ENCODE measurements at regions not wholly inside any gene's neighbourhood (a gene's known extent, or its start where the extent isn't known, plus 50 kb on each side); places are given as distances from the start of the nearest gene placed in this dataset.
"Not testable (repeated sequence)": the region's sequence is repeated elsewhere in the genome, so short reads cannot be mapped to it uniquely, and the experiment has no call there.

DNA sequence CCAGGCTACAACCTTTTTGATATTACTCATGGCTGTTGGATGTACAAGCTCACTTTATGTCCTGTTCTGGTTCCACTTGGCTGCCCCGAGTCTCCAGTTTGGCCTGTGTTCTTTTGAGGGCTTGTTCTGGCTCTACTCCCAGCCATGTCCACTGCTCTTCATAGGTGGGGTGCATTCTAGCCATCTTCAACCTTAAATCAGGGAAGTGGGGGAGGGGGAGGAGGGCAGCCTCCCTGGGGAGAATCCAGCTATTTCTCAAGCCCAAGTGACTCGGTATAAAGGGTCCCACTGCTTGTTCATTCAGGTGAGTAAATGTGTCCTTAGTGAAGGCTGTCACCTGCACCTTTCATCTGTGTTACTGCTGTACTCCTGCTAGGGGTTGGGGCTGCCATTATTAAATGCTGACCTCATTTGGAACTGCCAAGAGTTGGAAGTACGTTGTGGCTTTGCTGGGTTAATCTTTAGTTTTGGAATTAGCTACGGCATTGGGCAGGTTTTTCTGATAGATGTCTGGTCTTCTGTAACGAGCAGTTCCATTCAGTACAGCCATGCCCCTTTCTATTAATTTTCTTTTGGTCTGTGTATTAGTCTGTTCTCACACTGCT lies 255.8 kb downstream of the GOLGA6L6 start:
- H3K4me1 Mint-ChIP-seq (ENCODE audit: low read depth); intact Hi-C loops (cut with micrococcal nuclease); H3K27me3 Mint-ChIP-seq (ENCODE audit: low read depth); H3K36me3 Mint-ChIP-seq (ENCODE audit: low read depth); H3K27ac Mint-ChIP-seq; H3K9me3 Mint-ChIP-seq; H3K4me3 Mint-ChIP-seq; CTCF ChIA-PET; DNase-seq: not testable (repeated sequence)

DNA sequence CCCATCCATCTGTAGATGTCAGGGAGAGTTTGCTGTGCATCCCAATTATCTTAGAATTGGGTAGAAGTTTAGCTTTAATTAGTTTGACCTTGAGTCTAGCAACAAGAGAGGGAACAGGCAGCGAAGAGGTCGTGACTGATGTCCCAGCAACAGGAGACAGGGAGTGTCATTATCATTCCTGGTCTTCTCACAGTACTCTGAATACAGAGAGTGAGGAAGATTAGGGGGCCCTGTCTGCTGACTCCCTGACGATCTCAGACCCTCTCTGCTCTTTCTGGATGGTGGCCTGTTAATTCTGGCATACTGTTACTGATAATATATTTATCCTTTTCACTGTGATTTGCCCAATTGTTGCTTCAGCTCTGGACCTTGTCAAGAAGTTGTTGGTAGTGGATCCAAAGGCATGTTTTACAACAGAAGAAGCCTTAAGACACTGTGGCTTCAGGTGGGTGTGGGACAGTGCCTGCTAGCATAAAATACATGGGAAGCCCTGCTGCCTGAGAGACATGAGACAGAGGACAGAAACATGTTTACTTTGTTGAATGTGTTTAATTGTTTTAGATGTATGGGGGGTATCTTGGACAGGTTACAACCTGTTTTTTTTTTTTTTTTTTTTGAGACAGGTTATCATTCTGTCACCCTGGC lies 256.6 kb downstream of the GOLGA6L6 start:
- H3K27me3 Mint-ChIP-seq (ENCODE audit: low read depth); CTCF ChIA-PET; H3K4me1 Mint-ChIP-seq (ENCODE audit: low read depth); H3K4me3 Mint-ChIP-seq; H3K36me3 Mint-ChIP-seq (ENCODE audit: low read depth); H3K9me3 Mint-ChIP-seq; DNase-seq; H3K27ac Mint-ChIP-seq; intact Hi-C loops (cut with micrococcal nuclease): not testable (repeated sequence)

GRCh38 chr15:20283651-20284050 lies 257.9 kb downstream of the GOLGA6L6 start:
- H3K9me3 Mint-ChIP-seq; H3K4me3 Mint-ChIP-seq; intact Hi-C loops (cut with micrococcal nuclease); H3K4me1 Mint-ChIP-seq (ENCODE audit: low read depth); H3K27ac Mint-ChIP-seq; H3K27me3 Mint-ChIP-seq (ENCODE audit: low read depth); H3K36me3 Mint-ChIP-seq (ENCODE audit: low read depth); DNase-seq; CTCF ChIA-PET: not testable (repeated sequence)

DNA sequence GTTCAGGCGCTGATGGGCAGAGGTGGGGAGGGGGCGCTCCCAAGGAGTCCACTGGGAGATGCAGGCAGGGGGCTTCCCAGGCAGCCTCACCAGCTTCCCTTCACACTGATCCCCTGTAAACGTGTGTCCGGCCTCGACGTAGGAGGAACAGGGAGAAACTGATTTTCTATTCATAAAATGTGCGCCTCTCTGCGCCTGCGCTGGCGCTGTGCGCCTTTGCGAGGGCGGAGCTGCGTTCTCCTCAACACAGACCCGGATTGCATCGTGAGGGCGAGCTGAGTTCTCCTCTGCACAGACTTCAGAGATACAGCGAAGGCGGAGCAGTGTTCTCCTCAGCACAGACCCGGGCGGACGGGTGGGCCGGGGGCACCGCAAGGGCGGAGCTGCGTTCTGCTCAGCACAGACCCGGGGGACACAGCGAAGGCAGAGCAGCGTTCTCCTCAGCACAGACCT lies 259.1 kb downstream of the GOLGA6L6 start:
- H3K27ac Mint-ChIP-seq; DNase-seq; H3K4me1 Mint-ChIP-seq (ENCODE audit: low read depth); H3K36me3 Mint-ChIP-seq (ENCODE audit: low read depth); H3K4me3 Mint-ChIP-seq; intact Hi-C loops (cut with micrococcal nuclease); H3K9me3 Mint-ChIP-seq; H3K27me3 Mint-ChIP-seq (ENCODE audit: low read depth): not testable (repeated sequence)
- CTCF ChIA-PET: interaction anchor here (0.7 kb wide), 1 partner anchor 30 kb away, joined by 3 read pairs; no protein-coding TSS in a partner anchor

DNA sequence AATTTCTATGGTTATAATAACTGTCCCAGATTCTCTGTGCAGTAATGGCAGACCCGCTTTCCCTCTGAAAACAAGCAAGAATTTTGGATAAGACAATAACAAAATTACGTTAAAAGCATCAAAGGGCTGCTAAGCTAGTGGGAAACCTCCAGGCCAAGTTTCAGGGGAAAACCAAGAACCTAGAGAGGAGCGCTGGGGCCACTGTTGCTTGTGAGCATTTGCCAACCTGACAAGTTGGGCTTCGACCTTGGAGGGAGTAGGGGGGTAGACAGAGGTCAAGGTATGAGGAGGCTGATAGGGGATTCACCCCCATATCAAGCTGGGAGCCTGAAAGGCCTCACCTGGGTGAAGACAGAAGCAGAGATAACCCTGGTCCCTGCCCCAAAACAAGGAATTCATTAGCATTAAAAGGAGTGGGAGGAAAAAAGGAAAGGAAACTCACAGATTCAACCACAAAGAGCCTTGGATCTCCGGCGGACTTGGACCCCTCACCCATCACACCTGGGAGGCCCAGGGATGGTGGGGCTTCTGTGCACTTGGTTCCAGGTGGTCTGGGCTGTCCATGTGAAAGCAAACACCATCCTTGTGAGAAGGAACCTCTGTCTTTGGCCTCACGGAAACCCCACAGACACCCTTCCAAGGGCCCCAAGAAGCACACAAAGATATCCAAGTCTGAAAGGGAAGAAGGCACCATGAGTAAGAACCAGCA lies 259.9 kb downstream of the GOLGA6L6 start:
- H3K27ac Mint-ChIP-seq; intact Hi-C loops (cut with micrococcal nuclease): not testable (repeated sequence)

GRCh38 chr15:20280933-20281463 lies 260.6 kb downstream of the GOLGA6L6 start:
- no peaks in the 10 kb centered on the region for H3K36me3 Mint-ChIP-seq (ENCODE audit: low read depth)
- H3K4me1 Mint-ChIP-seq (ENCODE audit: low read depth): no peaks in the 10 kb centered on the region
- DNase-seq: no peak
- intact Hi-C loops (cut with micrococcal nuclease): no loop called here
- H3K9me3 Mint-ChIP-seq: no peaks in the 10 kb centered on the region
- H3K27ac Mint-ChIP-seq: no peak overlapping the region
- CTCF ChIA-PET: no interaction called here
- no peaks in the 10 kb centered on the region for H3K27me3 Mint-ChIP-seq (ENCODE audit: low read depth)
- no peak overlapping the region for H3K4me3 Mint-ChIP-seq

More for the DNA sequence above, 259.9 kb downstream of the GOLGA6L6 start:
- H3K4me1 Mint-ChIP-seq (ENCODE audit: low read depth); DNase-seq; CTCF ChIA-PET; H3K9me3 Mint-ChIP-seq; H3K36me3 Mint-ChIP-seq (ENCODE audit: low read depth); H3K4me3 Mint-ChIP-seq; H3K27me3 Mint-ChIP-seq (ENCODE audit: low read depth): not testable (repeated sequence)

GRCh38 chr15:20280141-20280932 lies 261.3 kb downstream of the GOLGA6L6 start:
- H3K4me3 Mint-ChIP-seq; DNase-seq; H3K9me3 Mint-ChIP-seq; intact Hi-C loops (cut with micrococcal nuclease); H3K36me3 Mint-ChIP-seq (ENCODE audit: low read depth); H3K4me1 Mint-ChIP-seq (ENCODE audit: low read depth); CTCF ChIA-PET; H3K27ac Mint-ChIP-seq; H3K27me3 Mint-ChIP-seq (ENCODE audit: low read depth): not testable (repeated sequence)

GRCh38 chr15:20279056-20279455 lies 262.5 kb downstream of the GOLGA6L6 start:
- H3K9me3 Mint-ChIP-seq; H3K4me3 Mint-ChIP-seq; intact Hi-C loops (cut with micrococcal nuclease): not testable (repeated sequence)

GRCh38 chr15:20278376-20278775 lies 263.2 kb downstream of the GOLGA6L6 start:
- H3K4me3 Mint-ChIP-seq; H3K27ac Mint-ChIP-seq; CTCF ChIA-PET; H3K4me1 Mint-ChIP-seq (ENCODE audit: low read depth); H3K27me3 Mint-ChIP-seq (ENCODE audit: low read depth); H3K36me3 Mint-ChIP-seq (ENCODE audit: low read depth); DNase-seq; H3K9me3 Mint-ChIP-seq; intact Hi-C loops (cut with micrococcal nuclease): not testable (repeated sequence)

More at GRCh38 chr15:20279056-20279455, 262.5 kb downstream of the GOLGA6L6 start:
- DNase-seq; H3K4me1 Mint-ChIP-seq (ENCODE audit: low read depth); H3K36me3 Mint-ChIP-seq (ENCODE audit: low read depth); H3K27me3 Mint-ChIP-seq (ENCODE audit: low read depth); H3K27ac Mint-ChIP-seq; CTCF ChIA-PET: not testable (repeated sequence)

- H3K4me3 Mint-ChIP-seq; CTCF ChIA-PET; H3K27me3 Mint-ChIP-seq (ENCODE audit: low read depth); H3K36me3 Mint-ChIP-seq (ENCODE audit: low read depth); H3K4me1 Mint-ChIP-seq (ENCODE audit: low read depth); H3K9me3 Mint-ChIP-seq; H3K27ac Mint-ChIP-seq; DNase-seq; intact Hi-C loops (cut with micrococcal nuclease): not testable (repeated sequence)
Measured at GRCh38 chr15:20277451-20277850, 264.1 kb downstream of the GOLGA6L6 start.

GRCh38 chr15:20276312-20277114 lies 265.1 kb downstream of the GOLGA6L6 start:
- intact Hi-C loops (cut with micrococcal nuclease); DNase-seq; H3K4me1 Mint-ChIP-seq (ENCODE audit: low read depth); H3K4me3 Mint-ChIP-seq; H3K9me3 Mint-ChIP-seq; CTCF ChIA-PET; H3K27ac Mint-ChIP-seq; H3K27me3 Mint-ChIP-seq (ENCODE audit: low read depth); H3K36me3 Mint-ChIP-seq (ENCODE audit: low read depth): not testable (repeated sequence)
